Activated CD4-positive, alpha-beta memory T cell treated with anti-CD3 and anti-CD28 coated beads, Interleukin-2, amount 10 ng/mL, durations not matched to agents 7 days and 5 days (primary cell): ENCODE measurements at regions not wholly inside any gene's neighbourhood (a gene's known extent, or its start where the extent isn't known, plus 50 kb on each side); places are given as distances from the start of the nearest gene placed in this dataset.

Experiments used
- CTCF ChIA-PET: fragments of 350-600 bp; sonication (Branson Sonifier 250); formaldehyde crosslinking; loops from one replicate; lab custom pipeline; 2021; ENCODE audit warnings: antibody characterized with exemption, inconsistent platforms; lab: Charles Lee
- POLR2A ChIA-PET: fragments of 350-600 bp; sonication (Branson Sonifier 250); formaldehyde crosslinking; loops from one replicate; lab custom pipeline; 2021; ENCODE audit warnings: antibody characterized with exemption; lab: Charles Lee
- DNase-seq: peaks from one replicate; pipeline ENCODE4 v3.0.0-alpha.2; 2020
- H3K27ac Mint-ChIP-seq: one replicate; pipeline ENCODE4 v1.8.0; 2021; ENCODE audit warnings: mild to moderate bottlenecking, mixed read lengths
- H3K27me3 Mint-ChIP-seq: one replicate; pipeline ENCODE4 v1.8.0; 2021; ENCODE audit warnings: mixed read lengths
- H3K36me3 Mint-ChIP-seq: one replicate; pipeline ENCODE4 v1.8.0; 2021; ENCODE audit warnings: low read depth, mixed read lengths
- H3K4me1 Mint-ChIP-seq: one replicate; pipeline ENCODE4 v1.8.0; 2021; ENCODE audit warnings: mixed read lengths
- H3K4me3 Mint-ChIP-seq: one replicate; pipeline ENCODE4 v1.8.0; 2021; ENCODE audit warnings: mild to moderate bottlenecking, mixed read lengths
- H3K9me3 Mint-ChIP-seq: one replicate; pipeline ENCODE4 v1.8.0; 2021; ENCODE audit warnings: mixed read lengths

- Mint-ChIP-seq H3K9me3 (peaks cover 11% of the 10 kb centered on the region), H3K36me3 (no peaks in the 10 kb centered on the region), H3K27ac (no peak overlapping the region), H3K4me1 (no peaks in the 10 kb centered on the region), H3K27me3 (no peaks in the 10 kb centered on the region), H3K4me3 (no peak overlapping the region)
- ChIA-PET POLR2A (no interaction called here), CTCF (no interaction called here)
- DNase-seq: no peak
Observed at GRCh38 chr14:87079416-87079815, 913.6 kb downstream of the GALC start.

GRCh38 chr14:87076922-87077321 lies 916.1 kb downstream of the GALC start:
- Mint-ChIP-seq H3K27ac (no peak overlapping the region), H3K4me3 (no peak overlapping the region), H3K4me1 (no peaks in the 10 kb centered on the region), H3K36me3 (no peaks in the 10 kb centered on the region), H3K27me3 (no peaks in the 10 kb centered on the region), H3K9me3 (peaks cover 12% of the 10 kb centered on the region)
- no peak for DNase-seq
- CTCF ChIA-PET: no interaction called here
- POLR2A ChIA-PET: interaction anchor here (0.6 kb wide), 1 partner anchor 395 kb away, joined by 3 read pairs; no protein-coding TSS in a partner anchor

- no peaks in the 10 kb centered on the region for H3K4me1 Mint-ChIP-seq
- ChIA-PET CTCF (no interaction called here), POLR2A (no interaction called here)
- no peak overlapping the region for H3K27ac Mint-ChIP-seq
- peaks cover 16% of the 10 kb centered on the region for H3K9me3 Mint-ChIP-seq
- no peaks in the 10 kb centered on the region for H3K36me3 Mint-ChIP-seq
- no peak overlapping the region for H3K4me3 Mint-ChIP-seq
- no peaks in the 10 kb centered on the region for H3K27me3 Mint-ChIP-seq
- DNase-seq: no peak
Observed at GRCh38 chr14:87076146-87076545, 916.8 kb downstream of the GALC start.

- Mint-ChIP-seq H3K36me3 (no peaks in the 10 kb centered on the region), H3K4me3 (no peak overlapping the region), H3K4me1 (no peaks in the 10 kb centered on the region), H3K27ac (no peak overlapping the region), H3K27me3 (no peaks in the 10 kb centered on the region), H3K9me3 (peaks cover 13% of the 10 kb centered on the region)
- CTCF ChIA-PET: no interaction called here
- no peak for DNase-seq
- POLR2A ChIA-PET: no interaction called here
Observed at GRCh38 chr14:87073880-87074570, 919.0 kb downstream of the GALC start.

GRCh38 chr14:87067591-87067990 lies 925.4 kb downstream of the GALC start:
- Mint-ChIP-seq H3K9me3 (peaks cover 14% of the 10 kb centered on the region), H3K27ac (no peak overlapping the region), H3K4me1 (no peaks in the 10 kb centered on the region), H3K4me3 (no peak overlapping the region), H3K36me3 (no peaks in the 10 kb centered on the region), H3K27me3 (no peaks in the 10 kb centered on the region)
- ChIA-PET CTCF (no interaction called here), POLR2A (no interaction called here)
- no peak for DNase-seq

- ChIA-PET CTCF (no interaction called here), POLR2A (no interaction called here)
- Mint-ChIP-seq H3K4me1 (no peaks in the 10 kb centered on the region), H3K4me3 (no peak overlapping the region), H3K27me3 (no peaks in the 10 kb centered on the region), H3K9me3 (peaks cover 15% of the 10 kb centered on the region), H3K27ac (no peak overlapping the region), H3K36me3 (no peaks in the 10 kb centered on the region)
- no peak for DNase-seq
Observed at GRCh38 chr14:87067061-87067460, 925.9 kb downstream of the GALC start.

DNA sequence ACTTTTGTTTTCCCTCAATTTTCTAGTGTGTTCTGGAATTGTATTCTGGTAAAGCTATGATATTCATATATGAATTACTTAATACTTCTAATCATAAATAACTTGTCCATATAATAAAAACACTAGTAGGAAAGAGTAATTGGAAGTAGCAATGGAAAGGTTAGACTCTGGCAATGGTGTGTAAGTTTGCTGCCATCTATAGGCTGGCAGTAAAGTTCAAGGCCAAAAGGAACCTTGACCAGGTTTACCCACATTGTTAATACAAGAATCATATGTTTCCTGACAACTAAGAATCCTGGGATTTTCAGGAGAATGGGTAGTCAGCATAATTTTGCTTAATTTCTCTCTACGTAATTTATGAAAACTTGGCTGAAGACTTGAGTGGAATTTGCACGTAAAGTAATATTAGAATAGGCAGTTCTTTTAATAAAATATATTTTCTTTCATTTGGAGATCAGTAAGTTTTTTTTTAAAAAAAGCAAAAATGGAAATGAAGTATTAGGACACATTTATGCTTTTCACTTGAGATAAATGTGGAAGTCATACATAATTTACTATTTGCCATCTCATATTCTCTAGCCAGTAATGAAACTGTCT lies 926.7 kb downstream of the GALC start:
- no peak overlapping the region for H3K27ac Mint-ChIP-seq
- CTCF ChIA-PET: no interaction called here
- no peaks in the 10 kb centered on the region for H3K4me1 Mint-ChIP-seq
- no peaks in the 10 kb centered on the region for H3K36me3 Mint-ChIP-seq
- H3K27me3 Mint-ChIP-seq: no peaks in the 10 kb centered on the region
- H3K9me3 Mint-ChIP-seq: peaks cover 11% of the 10 kb centered on the region
- DNase-seq: no peak
- POLR2A ChIA-PET: no interaction called here
- H3K4me3 Mint-ChIP-seq: no peak overlapping the region

DNA sequence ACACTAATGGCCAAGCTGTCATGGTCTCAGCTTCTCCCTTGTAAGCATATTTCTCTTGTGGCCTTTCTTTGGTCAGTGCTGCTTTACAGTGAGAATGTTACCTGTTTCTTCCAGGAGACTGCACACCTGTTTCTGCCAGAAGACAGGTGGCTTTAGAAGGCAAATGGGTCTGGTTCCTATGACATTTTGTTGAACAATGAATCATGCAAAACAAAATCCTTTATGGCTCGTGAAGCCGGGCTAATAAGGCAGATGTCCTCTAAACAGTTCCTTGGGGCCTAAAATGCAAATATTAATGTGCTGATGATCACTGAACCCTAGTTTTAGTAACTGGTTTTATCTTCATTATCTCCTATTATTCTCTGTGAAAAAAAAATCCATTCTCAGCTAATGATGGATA lies 927.6 kb downstream of the GALC start:
- H3K27ac Mint-ChIP-seq: no peak overlapping the region
- POLR2A ChIA-PET: no interaction called here
- no peak for DNase-seq

DNA sequence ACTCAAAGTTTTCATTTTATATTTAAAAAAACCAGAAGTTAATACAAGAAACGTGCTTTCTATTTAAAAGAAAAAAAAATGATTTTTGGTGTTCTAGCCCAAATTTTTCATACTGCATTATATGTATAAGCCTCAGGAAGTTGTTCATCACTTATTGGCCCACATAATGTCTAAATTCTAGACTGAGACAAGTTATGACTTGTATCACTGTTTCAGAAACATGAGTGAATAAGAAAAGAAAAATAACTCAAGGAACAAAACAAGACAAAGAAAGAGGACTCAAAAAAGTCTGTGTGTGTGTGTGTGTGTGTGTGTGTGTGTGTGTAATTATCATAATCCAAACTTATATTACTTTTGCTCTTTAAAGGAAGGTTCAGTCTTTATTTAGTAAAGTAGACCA lies 929.8 kb downstream of the GALC start:
- Mint-ChIP-seq H3K27me3 (no peaks in the 10 kb centered on the region), H3K4me1 (no peaks in the 10 kb centered on the region), H3K4me3 (no peak overlapping the region), H3K9me3 (peaks cover 11% of the 10 kb centered on the region), H3K27ac (no peak overlapping the region), H3K36me3 (no peaks in the 10 kb centered on the region)
- no peak for DNase-seq
- ChIA-PET CTCF (no interaction called here), POLR2A (no interaction called here)

More for the DNA sequence above, 927.6 kb downstream of the GALC start:
- Mint-ChIP-seq H3K4me1 (no peaks in the 10 kb centered on the region), H3K36me3 (no peaks in the 10 kb centered on the region), H3K9me3 (peaks cover 11% of the 10 kb centered on the region), H3K4me3 (no peak overlapping the region), H3K27me3 (no peaks in the 10 kb centered on the region)
- CTCF ChIA-PET: no interaction called here

DNA sequence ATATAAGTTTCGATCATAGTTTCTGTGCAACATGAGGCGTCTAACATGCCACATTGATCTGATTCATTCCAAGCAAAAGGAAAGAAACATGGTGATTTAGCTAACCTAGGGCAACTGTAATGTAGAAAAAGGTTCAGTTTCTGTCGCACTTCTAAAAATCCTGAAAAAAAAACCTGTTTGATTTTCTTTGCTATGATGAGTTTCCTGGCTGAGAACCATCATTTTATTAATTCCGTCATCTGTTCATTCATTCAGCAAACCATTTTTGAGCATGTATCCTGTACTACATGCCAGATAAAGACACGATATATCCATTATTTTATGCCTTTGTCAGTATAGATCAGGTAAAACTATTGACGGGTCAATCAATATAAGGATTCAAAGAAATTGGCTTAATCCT lies 932.6 kb downstream of the GALC start:
- H3K27me3 Mint-ChIP-seq: no peaks in the 10 kb centered on the region
- DNase-seq: no peak
- H3K9me3 Mint-ChIP-seq: peaks cover 8% of the 10 kb centered on the region
- no peak overlapping the region for H3K4me3 Mint-ChIP-seq
- CTCF ChIA-PET: no interaction called here
- no peaks in the 10 kb centered on the region for H3K36me3 Mint-ChIP-seq
- H3K4me1 Mint-ChIP-seq: no peaks in the 10 kb centered on the region
- H3K27ac Mint-ChIP-seq: no peak overlapping the region
- POLR2A ChIA-PET: no interaction called here

DNA sequence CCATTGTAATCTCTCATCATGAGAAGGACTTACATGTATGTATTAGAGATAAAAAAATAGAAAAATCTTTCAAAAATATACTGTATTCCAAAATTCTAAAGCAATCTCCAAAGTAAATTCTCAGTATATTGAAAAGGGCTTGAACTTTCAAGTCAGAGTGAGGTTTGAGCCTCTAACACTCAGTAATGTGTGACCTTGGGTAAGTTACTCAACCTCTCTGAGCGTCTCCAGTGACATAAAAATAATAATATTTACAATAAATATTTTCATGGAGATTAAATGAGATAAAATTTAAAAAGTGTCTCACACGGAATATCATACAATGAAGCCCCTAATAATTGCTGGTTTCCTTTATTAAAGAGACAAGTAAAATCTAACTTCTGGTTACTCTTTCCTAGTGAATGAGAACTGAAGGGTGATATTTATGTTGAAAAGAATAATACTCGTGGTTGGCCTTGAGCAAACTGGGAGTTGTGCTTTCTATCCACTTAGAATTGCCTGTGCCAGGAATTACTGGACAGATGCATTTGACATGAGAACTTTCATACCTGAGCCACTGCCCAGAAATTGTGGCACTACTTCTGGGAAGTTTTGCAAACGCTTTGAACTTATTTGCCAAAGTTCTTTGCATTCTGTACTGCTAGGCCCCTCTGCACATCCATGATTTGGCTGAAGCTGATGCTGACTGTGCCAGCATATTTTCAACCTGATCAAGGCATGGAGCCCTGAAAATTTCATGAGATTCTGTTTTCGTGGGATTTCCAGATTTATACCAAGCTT lies 933.7 kb downstream of the GALC start:
- Mint-ChIP-seq H3K36me3 (no peaks in the 10 kb centered on the region), H3K4me1 (no peaks in the 10 kb centered on the region), H3K27me3 (no peaks in the 10 kb centered on the region), H3K27ac (no peak overlapping the region), H3K9me3 (peaks cover 9% of the 10 kb centered on the region), H3K4me3 (no peak overlapping the region)
- DNase-seq: no peak
- ChIA-PET CTCF (no interaction called here), POLR2A (no interaction called here)

DNA sequence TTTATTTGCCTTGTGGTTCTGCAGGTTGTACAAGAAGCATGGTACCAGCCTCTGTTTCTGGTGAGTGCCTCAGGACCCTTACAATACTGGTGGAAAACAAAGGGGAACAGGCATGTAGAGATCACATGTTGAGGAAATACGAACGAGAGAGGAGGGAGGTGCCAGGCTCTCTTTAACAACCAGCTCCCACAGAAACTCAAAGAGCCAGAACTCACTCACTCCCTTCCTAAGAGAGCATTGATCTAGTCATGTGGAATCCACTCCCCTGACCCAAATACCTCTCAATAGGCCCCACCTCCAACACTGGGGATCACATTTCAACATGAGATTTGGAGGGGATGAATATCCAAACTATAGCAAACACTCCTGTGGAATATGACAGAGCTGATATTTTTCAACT lies 938.0 kb downstream of the GALC start:
- POLR2A ChIA-PET: no interaction called here
- H3K4me1 Mint-ChIP-seq: no peaks in the 10 kb centered on the region
- H3K27ac Mint-ChIP-seq: no peak overlapping the region
- no peaks in the 10 kb centered on the region for H3K27me3 Mint-ChIP-seq
- CTCF ChIA-PET: no interaction called here
- H3K9me3 Mint-ChIP-seq: peaks cover 3% of the 10 kb centered on the region
- no peak overlapping the region for H3K4me3 Mint-ChIP-seq
- DNase-seq: no peak
- H3K36me3 Mint-ChIP-seq: no peaks in the 10 kb centered on the region

GRCh38 chr14:87052646-87053225 lies 940.2 kb downstream of the GALC start:
- no peak overlapping the region for H3K27ac Mint-ChIP-seq
- POLR2A ChIA-PET: no interaction called here
- no peaks in the 10 kb centered on the region for H3K27me3 Mint-ChIP-seq
- no peaks in the 10 kb centered on the region for H3K36me3 Mint-ChIP-seq
- H3K4me1 Mint-ChIP-seq: no peaks in the 10 kb centered on the region
- H3K9me3 Mint-ChIP-seq: peaks cover 3% of the 10 kb centered on the region
- CTCF ChIA-PET: no interaction called here
- H3K4me3 Mint-ChIP-seq: no peak overlapping the region
- DNase-seq: no peak
